Lower lobe of right lung (tissue), 2 donors: ENCODE measurements at regions not wholly inside any gene's neighbourhood (a gene's known extent, or its start where the extent isn't known, plus 50 kb on each side); places are given as distances from the start of the nearest gene placed in this dataset.

Source experiments
- ATAC-seq, 2 donors: fragments of 200-7000 bp; cut with Tn5 transposase; one replicate each; pipeline ENCODE4 v1.9.1; 2020 to 2022; ENCODE audit warnings: mild to moderate bottlenecking in 2 of 2, moderate library complexity in 2 of 2
- DNase-seq: peaks from one replicate; pipeline ENCODE4 v3.0.0-alpha.2; 2020
- H3K27ac ChIP-seq: fragments of 200-600 bp; one replicate; pipeline ENCODE4 v1.8.0; 2022
- H3K27me3 ChIP-seq: fragments of 200-600 bp; one replicate; pipeline ENCODE4 v1.8.0; 2022; ENCODE audit warnings: low read depth
- H3K36me3 ChIP-seq: fragments of 200-600 bp; one replicate; pipeline ENCODE4 v1.8.0; 2022; ENCODE audit warnings: mild to moderate bottlenecking
- H3K4me1 ChIP-seq: fragments of 200-600 bp; one replicate; pipeline ENCODE4 v1.8.0; 2022
- H3K4me3 ChIP-seq: fragments of 200-600 bp; one replicate; pipeline ENCODE4 v1.8.0; 2022; ENCODE audit warnings: mild to moderate bottlenecking
- H3K9me3 ChIP-seq: fragments of 200-600 bp; one replicate; pipeline ENCODE4 v1.8.0; 2022
- CTCF ChIP-seq: fragments of 200-600 bp; IDR thresholded peaks from one replicate; pipeline ENCODE4 v1.8.0; 2022; ENCODE audit warnings: antibody characterized with exemption, mild to moderate bottlenecking
- intact Hi-C: fragments of 100-400 bp; cut with DNase I; formaldehyde crosslinking; loops from one replicate; pipeline ENCODE4 v1.11.0; 2022
- donor health status: DM: no; HTN: yes; CAD: no; lungs with severe emphysema.

GRCh38 chr10:61065051-61065450 is 121.1 kb upstream of the RHOBTB1 start:
- H3K4me1 ChIP-seq = no peaks in the 10 kb centered on the region
- TF ChIP-seq CTCF = no peak
- intact Hi-C loops = no loop called here
- no peaks in the 10 kb centered on the region for H3K27me3 ChIP-seq
- no peak overlapping the region for H3K27ac ChIP-seq
- H3K36me3 ChIP-seq = no peaks in the 10 kb centered on the region
- H3K9me3 ChIP-seq = no peaks in the 10 kb centered on the region
- no peak for DNase-seq
- ATAC-seq = no peak
- H3K4me3 ChIP-seq = no peak overlapping the region

- no peak overlapping the region for H3K4me3 ChIP-seq
- TF ChIP-seq CTCF = no peak
- H3K27ac ChIP-seq = no peak overlapping the region
- no peaks in the 10 kb centered on the region for H3K4me1 ChIP-seq
- DNase-seq = no peak
- no peak for ATAC-seq
- no peaks in the 10 kb centered on the region for H3K27me3 ChIP-seq
- intact Hi-C loops = no loop called here
- no peaks in the 10 kb centered on the region for H3K9me3 ChIP-seq
- no peaks in the 10 kb centered on the region for H3K36me3 ChIP-seq
Observed at GRCh38 chr10:61064356-61064755, 120.4 kb upstream of the RHOBTB1 start.

- no peak for DNase-seq
Observed at GRCh38 chr10:61063901-61064300, 119.9 kb upstream of the RHOBTB1 start.

GRCh38 chr10:61063034-61063433 is 119.0 kb upstream of the RHOBTB1 start:
- TF ChIP-seq CTCF = no peak
- no peak for DNase-seq

More at GRCh38 chr10:61063901-61064300, 119.9 kb upstream of the RHOBTB1 start:
- no peaks in the 10 kb centered on the region for H3K4me1 ChIP-seq
- no peak for TF ChIP-seq CTCF
- H3K27ac ChIP-seq = no peak overlapping the region
- no peaks in the 10 kb centered on the region for H3K27me3 ChIP-seq
- ATAC-seq = no peak
- H3K9me3 ChIP-seq = no peaks in the 10 kb centered on the region
- no peaks in the 10 kb centered on the region for H3K36me3 ChIP-seq
- intact Hi-C loops = no loop called here
- H3K4me3 ChIP-seq = no peak overlapping the region

GRCh38 chr10:61061923-61062504 is 118.0 kb upstream of the RHOBTB1 start:
- TF ChIP-seq CTCF = no peak
- H3K27ac ChIP-seq = no peak overlapping the region
- no peaks in the 10 kb centered on the region for H3K36me3 ChIP-seq
- no peak for DNase-seq
- no peaks in the 10 kb centered on the region for H3K27me3 ChIP-seq
- no peak for ATAC-seq
- H3K9me3 ChIP-seq = no peaks in the 10 kb centered on the region
- H3K4me1 ChIP-seq = no peaks in the 10 kb centered on the region
- no peak overlapping the region for H3K4me3 ChIP-seq
- intact Hi-C loops = no loop called here

More at GRCh38 chr10:61063034-61063433, 119.0 kb upstream of the RHOBTB1 start:
- Histone ChIP-seq H3K9me3 (no peaks in the 10 kb centered on the region), H3K4me3 (no peak overlapping the region), H3K27ac (no peak overlapping the region), H3K36me3 (no peaks in the 10 kb centered on the region), H3K4me1 (no peaks in the 10 kb centered on the region), H3K27me3 (no peaks in the 10 kb centered on the region)
- intact Hi-C loops = no loop called here
- ATAC-seq = no peak
